ENCODE measurements at regions not wholly inside any gene's neighbourhood (a gene's known extent, or its start where the extent isn't known, plus 50 kb on each side); places are given as distances from the start of the nearest gene placed in this dataset.
"Not testable (repeated sequence)": the region's sequence is repeated elsewhere in the genome, so short reads cannot be mapped to it uniquely, and the experiment has no call there.

- Histone ChIP-seq H3K27me3 (replicated peaks) (no peaks in the 10 kb centered on the region), H3K27ac (no peak overlapping the region), H3K4me3 (no peak overlapping the region), H3K9me3 (replicated peaks) (peaks cover 4% of the 10 kb centered on the region; the same call in 1 of the 2 replicates), H3K4me1 (replicated peaks) (no peaks in the 10 kb centered on the region), H3K36me3 (no peaks in the 10 kb centered on the region)
- DNase-seq (ENCODE audit: low read depth in 1 of 2, low spot score in 2 of 2), result no peak
These were observed 1162.8 kb upstream of the TMEFF2 start for GRCh38 chr2:193357508-193357907.

DNA sequence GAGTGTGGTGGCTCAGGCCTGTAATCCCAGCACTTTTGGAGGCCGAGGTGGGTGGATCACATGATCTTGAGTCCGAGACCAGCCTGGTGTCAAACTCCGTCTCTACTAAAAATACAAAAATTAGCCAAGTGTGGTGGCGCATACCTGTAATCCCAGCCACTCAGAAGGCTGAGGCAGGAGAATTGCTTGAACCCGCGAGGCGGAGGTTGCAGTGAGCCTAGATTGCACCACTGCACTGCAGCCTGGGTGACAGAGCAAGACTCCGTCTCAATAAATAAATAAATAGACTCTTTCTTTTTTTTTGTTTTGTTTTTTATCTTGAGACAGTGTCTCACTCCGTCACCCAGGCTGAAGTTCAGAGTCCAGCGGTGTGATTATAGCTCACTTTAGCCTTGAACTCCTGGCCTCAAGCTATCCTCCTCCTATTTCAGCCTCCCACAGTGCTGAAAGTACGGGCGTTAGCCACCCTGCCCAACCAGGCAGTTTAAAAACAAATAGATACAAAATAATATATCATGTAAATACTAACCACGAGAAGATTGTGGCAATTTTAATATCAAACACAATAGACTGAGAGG is 1158.0 kb upstream of the TMEFF2 start:
- H3K4me3 ChIP-seq; H3K27me3 ChIP-seq (replicated peaks); DNase-seq (ENCODE audit: low read depth in 1 of 2, low spot score in 2 of 2): not testable (repeated sequence)

GRCh38 chr2:193350509-193350908 is 1155.8 kb upstream of the TMEFF2 start:
- DNase-seq (ENCODE audit: low read depth in 1 of 2, low spot score in 2 of 2), result no peak
- Histone ChIP-seq H3K27ac (no peak overlapping the region), H3K4me3 (no peak overlapping the region), H3K27me3 (replicated peaks) (no peaks in the 10 kb centered on the region), H3K4me1 (replicated peaks) (no peaks in the 10 kb centered on the region), H3K36me3 (no peaks in the 10 kb centered on the region), H3K9me3 (replicated peaks) (no peaks in the 10 kb centered on the region)

More for the DNA sequence above, 1158.0 kb upstream of the TMEFF2 start:
- not testable (repeated sequence) for H3K4me1 ChIP-seq (replicated peaks); H3K36me3 ChIP-seq; H3K9me3 ChIP-seq (replicated peaks); H3K27ac ChIP-seq

DNA sequence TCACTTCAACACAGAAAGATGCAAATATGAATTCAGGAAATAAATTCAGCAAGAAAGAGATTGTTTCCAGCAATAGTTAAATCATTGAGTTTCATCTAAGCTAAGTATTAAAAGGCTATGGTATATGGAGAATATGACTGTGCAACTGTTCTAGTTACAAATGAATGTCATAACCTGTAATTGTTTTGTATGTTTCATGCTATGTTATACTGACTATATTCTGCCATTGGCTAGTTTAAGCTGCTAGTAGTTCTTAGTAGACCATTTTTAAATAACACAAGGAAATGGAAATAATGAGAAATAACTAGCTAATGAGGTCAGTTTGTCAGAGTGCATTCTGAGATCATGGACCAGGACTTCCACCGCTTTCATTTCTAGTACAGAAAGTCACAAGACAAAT is 1154.9 kb upstream of the TMEFF2 start:
- Histone ChIP-seq H3K27me3 (replicated peaks) (no peaks in the 10 kb centered on the region), H3K4me1 (replicated peaks) (no peaks in the 10 kb centered on the region), H3K9me3 (replicated peaks) (no peaks in the 10 kb centered on the region), H3K36me3 (no peaks in the 10 kb centered on the region), H3K4me3 (no peak overlapping the region), H3K27ac (no peak overlapping the region)
- DNase-seq (ENCODE audit: low read depth in 1 of 2, low spot score in 2 of 2), result no peak

- H3K36me3 ChIP-seq, result no peaks in the 10 kb centered on the region
- H3K27me3 ChIP-seq (replicated peaks), result no peaks in the 10 kb centered on the region
- no peak overlapping the region for H3K27ac ChIP-seq
- H3K9me3 ChIP-seq (replicated peaks), result no peaks in the 10 kb centered on the region
- DNase-seq (ENCODE audit: low read depth in 1 of 2, low spot score in 2 of 2), result no peak
- no peaks in the 10 kb centered on the region for H3K4me1 ChIP-seq (replicated peaks)
- no peak overlapping the region for H3K4me3 ChIP-seq
These were observed 1153.3 kb upstream of the TMEFF2 start for GRCh38 chr2:193348055-193348454.

GRCh38 chr2:193336781-193337180 is 1142.0 kb upstream of the TMEFF2 start:
- DNase-seq (ENCODE audit: low read depth in 1 of 2, low spot score in 2 of 2), result no peak
- no peak overlapping the region for H3K4me3 ChIP-seq
- no peak overlapping the region for H3K27ac ChIP-seq
- no peaks in the 10 kb centered on the region for H3K9me3 ChIP-seq (replicated peaks)
- H3K4me1 ChIP-seq (replicated peaks), result no peaks in the 10 kb centered on the region
- no peaks in the 10 kb centered on the region for H3K36me3 ChIP-seq
- H3K27me3 ChIP-seq (replicated peaks), result no peaks in the 10 kb centered on the region

DNA sequence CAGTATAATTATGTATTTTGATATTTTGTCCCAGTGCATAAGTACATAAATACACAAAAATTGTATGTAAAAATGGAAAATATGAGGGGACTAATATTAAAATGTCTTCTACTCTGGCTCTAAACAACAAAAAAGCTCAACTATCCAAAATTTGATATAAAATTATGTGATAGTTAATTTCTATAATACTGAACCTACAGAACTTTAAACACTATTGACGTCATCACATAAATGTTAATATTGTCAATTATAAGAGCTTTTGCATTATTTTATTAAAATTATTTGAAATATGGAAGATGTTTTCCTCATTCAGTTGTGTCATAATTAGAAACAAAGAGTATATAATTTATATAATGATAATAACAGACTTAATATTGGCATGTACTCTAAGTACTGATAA is 1139.7 kb upstream of the TMEFF2 start:
- H3K36me3 ChIP-seq, result no peaks in the 10 kb centered on the region
- H3K27ac ChIP-seq, result no peak overlapping the region
- H3K9me3 ChIP-seq (replicated peaks), result no peaks in the 10 kb centered on the region
- H3K4me3 ChIP-seq, result no peak overlapping the region
- H3K27me3 ChIP-seq (replicated peaks), result no peaks in the 10 kb centered on the region
- H3K4me1 ChIP-seq (replicated peaks), result no peaks in the 10 kb centered on the region
- no peak for DNase-seq (ENCODE audit: low read depth in 1 of 2, low spot score in 2 of 2)

- Histone ChIP-seq H3K36me3 (no peaks in the 10 kb centered on the region), H3K4me3 (no peak overlapping the region), H3K9me3 (replicated peaks) (no peaks in the 10 kb centered on the region), H3K4me1 (replicated peaks) (no peaks in the 10 kb centered on the region), H3K27me3 (replicated peaks) (no peaks in the 10 kb centered on the region), H3K27ac (no peak overlapping the region)
- DNase-seq (ENCODE audit: low read depth in 1 of 2, low spot score in 2 of 2), result no peak
These were observed 1138.8 kb upstream of the TMEFF2 start for GRCh38 chr2:193333539-193333938.

GRCh38 chr2:193332941-193333340 is 1138.2 kb upstream of the TMEFF2 start:
- Histone ChIP-seq H3K27ac (no peak overlapping the region), H3K4me3 (no peak overlapping the region), H3K36me3 (no peaks in the 10 kb centered on the region), H3K9me3 (replicated peaks) (no peaks in the 10 kb centered on the region), H3K27me3 (replicated peaks) (no peaks in the 10 kb centered on the region), H3K4me1 (replicated peaks) (no peaks in the 10 kb centered on the region)
- no peak for DNase-seq (ENCODE audit: low read depth in 1 of 2, low spot score in 2 of 2)

GRCh38 chr2:193331676-193332075 is 1136.9 kb upstream of the TMEFF2 start:
- no peaks in the 10 kb centered on the region for H3K4me1 ChIP-seq (replicated peaks)
- H3K9me3 ChIP-seq (replicated peaks), result no peaks in the 10 kb centered on the region
- H3K27me3 ChIP-seq (replicated peaks), result no peaks in the 10 kb centered on the region
- no peak overlapping the region for H3K27ac ChIP-seq
- H3K36me3 ChIP-seq, result no peaks in the 10 kb centered on the region
- no peak for DNase-seq (ENCODE audit: low read depth in 1 of 2, low spot score in 2 of 2)
- H3K4me3 ChIP-seq, result no peak overlapping the region

DNA sequence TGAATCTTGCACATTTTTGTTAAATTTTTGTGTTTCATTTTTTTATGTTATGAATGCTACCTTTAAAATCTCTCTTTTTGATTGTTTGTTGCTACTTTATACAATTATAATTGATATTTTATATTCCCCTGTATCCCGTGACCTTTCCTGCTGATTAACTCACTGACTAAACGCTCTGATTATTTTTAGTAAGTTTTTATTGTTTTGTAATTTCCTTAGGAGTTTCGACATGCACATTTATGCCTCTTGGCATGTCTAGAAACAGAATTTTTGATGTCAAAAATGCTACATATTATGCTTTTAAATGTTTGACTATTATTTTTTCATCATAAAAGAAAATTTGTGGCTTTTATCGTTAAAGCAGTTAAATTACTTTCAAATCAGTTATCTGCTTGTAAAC is 1131.6 kb upstream of the TMEFF2 start:
- Histone ChIP-seq H3K27me3 (replicated peaks) (no peaks in the 10 kb centered on the region), H3K4me1 (replicated peaks) (no peaks in the 10 kb centered on the region), H3K9me3 (replicated peaks) (no peaks in the 10 kb centered on the region), H3K27ac (no peak overlapping the region), H3K36me3 (no peaks in the 10 kb centered on the region), H3K4me3 (no peak overlapping the region)
- no peak for DNase-seq (ENCODE audit: low read depth in 1 of 2, low spot score in 2 of 2)

GRCh38 chr2:193315428-193316091 is 1120.8 kb upstream of the TMEFF2 start:
- Histone ChIP-seq H3K4me1 (replicated peaks) (no peaks in the 10 kb centered on the region), H3K27ac (no peak overlapping the region)
- no peak for DNase-seq (ENCODE audit: low read depth in 1 of 2, low spot score in 2 of 2)

DNA sequence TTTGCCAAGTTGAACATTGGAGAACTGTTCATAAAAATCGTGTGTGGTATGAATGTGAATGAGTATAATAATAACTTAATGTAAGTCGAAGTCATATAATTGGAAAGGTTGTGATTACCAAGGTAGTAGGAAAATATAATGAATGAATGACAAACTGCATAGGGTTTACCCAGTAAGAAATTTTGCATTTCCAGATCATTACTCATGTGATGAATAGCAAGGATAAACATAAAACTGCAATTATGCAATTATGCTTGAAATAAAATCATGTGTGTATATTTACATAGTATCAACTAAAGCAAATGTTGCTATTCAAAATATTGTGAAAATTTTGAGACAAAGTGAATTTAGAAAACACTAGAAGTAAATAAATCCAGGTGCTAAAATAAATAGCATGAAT is 1108.7 kb upstream of the TMEFF2 start:
- no peak for DNase-seq (ENCODE audit: low read depth in 1 of 2, low spot score in 2 of 2)
- Histone ChIP-seq H3K27me3 (replicated peaks) (no peaks in the 10 kb centered on the region), H3K36me3 (no peaks in the 10 kb centered on the region), H3K9me3 (replicated peaks) (0 out of 2 replicates have a peak, but pooled peaks cover 2% of the 10 kb centered on the region), H3K4me1 (replicated peaks) (no peaks in the 10 kb centered on the region), H3K27ac (no peak overlapping the region), H3K4me3 (no peak overlapping the region)

More at GRCh38 chr2:193315428-193316091, 1120.8 kb upstream of the TMEFF2 start:
- H3K36me3 ChIP-seq, result no peaks in the 10 kb centered on the region
- no peaks in the 10 kb centered on the region for H3K27me3 ChIP-seq (replicated peaks)
- H3K4me3 ChIP-seq, result no peak overlapping the region
- H3K9me3 ChIP-seq (replicated peaks), result no peaks in the 10 kb centered on the region

DNA sequence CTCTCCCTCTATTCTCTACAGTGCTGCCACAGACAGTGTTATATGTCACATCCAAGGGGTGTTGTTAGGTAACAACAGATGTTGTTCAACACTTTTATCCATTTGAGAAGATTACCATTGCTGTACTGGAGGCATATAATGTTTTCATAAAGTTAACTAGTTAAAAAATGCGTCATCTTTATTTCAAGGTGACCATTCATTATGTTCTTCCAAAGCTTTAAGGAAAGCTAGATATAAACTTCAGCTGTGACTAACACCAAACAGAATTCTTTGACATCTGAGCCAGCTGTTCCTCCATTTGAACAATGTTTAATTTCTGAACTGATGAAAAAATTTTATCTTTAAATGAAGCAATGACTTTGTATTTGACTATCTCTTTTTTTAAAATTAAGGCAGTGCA is 1099.6 kb upstream of the TMEFF2 start:
- DNase-seq (ENCODE audit: low read depth in 1 of 2, low spot score in 2 of 2), result no peak
- H3K27ac ChIP-seq, result no peak overlapping the region
- H3K9me3 ChIP-seq (replicated peaks), result no peaks in the 10 kb centered on the region
- H3K4me1 ChIP-seq (replicated peaks), result no peaks in the 10 kb centered on the region
- H3K4me3 ChIP-seq, result no peak overlapping the region
- H3K27me3 ChIP-seq (replicated peaks), result no peaks in the 10 kb centered on the region
- H3K36me3 ChIP-seq, result no peaks in the 10 kb centered on the region

GRCh38 chr2:193279361-193279760 is 1084.6 kb upstream of the TMEFF2 start:
- Histone ChIP-seq H3K27ac (no peak overlapping the region), H3K4me3 (no peak overlapping the region), H3K36me3 (no peaks in the 10 kb centered on the region), H3K27me3 (replicated peaks) (no peaks in the 10 kb centered on the region), H3K4me1 (replicated peaks) (no peaks in the 10 kb centered on the region), H3K9me3 (replicated peaks) (no peaks in the 10 kb centered on the region)
- DNase-seq (ENCODE audit: low read depth in 1 of 2, low spot score in 2 of 2), result no peak

Data from SJSA1 (cell line).